ENCODE measurements at regions not wholly inside any gene's neighbourhood (a gene's known extent, or its start where the extent isn't known, plus 50 kb on each side); places are given as distances from the start of the nearest gene placed in this dataset.

GRCh38 chr2:52732849-52733395 is 1034.7 kb upstream of the CHAC2 start:
- FAIRE-seq (no peak), DNase-seq (ENCODE audit: low read depth in 1 of 2, low spot score in 1 of 2) (no peak), ATAC-seq (no peak)
- TF ChIP-seq RFX5 (IDR thresholded peaks at IDR 0.05) (no peak), ZC3H11A (IDR thresholded peaks at IDR 0.05) (no peak), KDM1A (IDR thresholded peaks at IDR 0.05; ENCODE audit: low read depth) (no peak), HOXB13 (CRISPR knock-in tag; IDR thresholded peaks at IDR 0.05; ENCODE audit: low read depth) (no peak), HMGXB4 (CRISPR knock-in tag; IDR thresholded peaks at IDR 0.05; ENCODE audit: borderline replicate concordance) (no peak), PHF8 (IDR thresholded peaks at IDR 0.05; ENCODE audit: borderline replicate concordance, low read depth) (no peak), PBX3 (IDR thresholded peaks at IDR 0.05) (no peak), NR3C1 (IDR thresholded peaks at IDR 0.05) (no peak), BHLHE40 (IDR thresholded peaks at IDR 0.05; ENCODE audit: low read depth, low read length) (no peak), CBX8 (IDR thresholded peaks at IDR 0.05) (no peak), FOSL2 (IDR thresholded peaks at IDR 0.05) (no peak), FOSL2 (CRISPR knock-in tag; IDR thresholded peaks at IDR 0.05) (no peak), NFE2L2 (conservative IDR thresholded peaks at IDR 0.05; ENCODE audit: low read length) (no peak), RAD21 (conservative IDR thresholded peaks at IDR 0.05 in 1 of 2, IDR thresholded peaks at IDR 0.05 in 1 of 2) (no peak), USF2 (IDR thresholded peaks at IDR 0.05) (no peak), ZFP36 (IDR thresholded peaks at IDR 0.05; ENCODE audit: borderline replicate concordance, partially characterized antibody) (no peak), MYC (IDR thresholded peaks at IDR 0.05; ENCODE audit: borderline replicate concordance, low read length) (no peak), JUN (IDR thresholded peaks at IDR 0.05) (no peak), HDAC2 (IDR thresholded peaks at IDR 0.05) (no peak)
- Histone ChIP-seq H3K4me1 (no peaks in the 10 kb centered on the region), H3K9me3 (peaks cover 5% of the 10 kb centered on the region; the same call in 2 of the 3 replicates), H3K27ac (no peak overlapping the region), H3K4me3 (no peak overlapping the region), H3K4me2 (no peak overlapping the region)
- ChIA-PET POLR2A (no interaction called here), CTCF (no interaction called here)
- WGBS (ENCODE audit: missing lambda C conversion rate) = 26% methylated on average over 3 of the region's 3 CpGs

- ATAC-seq (no peak), FAIRE-seq (no peak), DNase-seq (ENCODE audit: low read depth in 1 of 2, low spot score in 1 of 2) (no peak)
- peaks cover 6% of the 10 kb centered on the region; the same call in 2 of the 3 replicates for H3K9me3 ChIP-seq
- no peak overlapping the region for H3K4me3 ChIP-seq
- POLR2A ChIA-PET = no interaction called here
- H3K4me1 ChIP-seq = no peaks in the 10 kb centered on the region
- H3K27ac ChIP-seq = no peak overlapping the region
- CTCF ChIA-PET = no interaction called here
- no peak overlapping the region for H3K4me2 ChIP-seq
- TF ChIP-seq FOXS1 (CRISPR knock-in tag; IDR thresholded peaks at IDR 0.05) (no peak), RARB (CRISPR knock-in tag; IDR thresholded peaks at IDR 0.05) (no peak), CEBPB (IDR thresholded peaks at IDR 0.05) (no peak), TP53 (CRISPR knock-in tag; IDR thresholded peaks at IDR 0.05) (no peak), POLR2A (IDR thresholded peaks at IDR 0.05; ENCODE audit: low read length) (no peak), KDM1A (IDR thresholded peaks at IDR 0.05; ENCODE audit: low read depth) (no peak), HOXB13 (CRISPR knock-in tag; IDR thresholded peaks at IDR 0.05; ENCODE audit: low read depth) (no peak), JUNB (IDR thresholded peaks at IDR 0.05) (no peak), EHF (CRISPR knock-in tag; IDR thresholded peaks at IDR 0.05) (no peak), BCL3 (IDR thresholded peaks at IDR 0.05) (no peak), ZFP36 (IDR thresholded peaks at IDR 0.05; ENCODE audit: borderline replicate concordance, partially characterized antibody) (no peak), RFX5 (IDR thresholded peaks at IDR 0.05) (no peak), ATOH8 (CRISPR knock-in tag; IDR thresholded peaks at IDR 0.05; ENCODE audit: low read depth) (no peak), HOXA7 (CRISPR knock-in tag; IDR thresholded peaks at IDR 0.05) (no peak), RAD21 (conservative IDR thresholded peaks at IDR 0.05 in 1 of 2, IDR thresholded peaks at IDR 0.05 in 1 of 2) (no peak), MAZ (IDR thresholded peaks at IDR 0.05; ENCODE audit: borderline replicate concordance, low read depth, low read length) (no peak), GATA3 (IDR thresholded peaks at IDR 0.05; ENCODE audit: borderline replicate concordance) (no peak), CBX2 (IDR thresholded peaks at IDR 0.05; ENCODE audit: borderline replicate concordance, low read depth) (no peak)
Measured at GRCh38 chr2:52724585-52724984, 1043.0 kb upstream of the CHAC2 start.

Data from A549 (cell line).